H1 (cell line): ENCODE measurements at regions not wholly inside any gene's neighbourhood (a gene's known extent, or its start where the extent isn't known, plus 50 kb on each side); places are given as distances from the start of the nearest gene placed in this dataset.

Experiments
- CTCF ChIA-PET: fragments of 300-600 bp; sonication (Branson Sonifier 250); formaldehyde crosslinking; loops from one replicate; lab custom pipeline; 2021; ENCODE audit not compliant: partially characterized antibody; lab: Charles Lee
- POLR2A ChIA-PET: fragments of 300-600 bp; sonication (Branson Sonifier 250); formaldehyde crosslinking; loops from one replicate; lab custom pipeline; 2021; ENCODE audit warnings: inconsistent platforms; ENCODE audit not compliant: partially characterized antibody; lab: Charles Lee
- DNase-seq, 2 experiments: peaks; one replicate each; pipeline versions ENCODE4 v3.0.0 to v3.0.0-alpha.2; 2010 to 2022; ENCODE audit warnings: low spot score in 2 of 2, low read depth in 1 of 2, mixed read lengths in 1 of 2
- FAIRE-seq: peaks from 2 replicates; lab custom pipeline; 2011; peaks lifted over from hg19 to GRCh38; lab: Jason Lieb, UNC
- H2AFZ ChIP-seq: 2 replicates; pipeline ENCODE4 v1.8.1; 2012; ENCODE audit warnings: low read length, inconsistent platforms
- H2AK5ac ChIP-seq: 2 replicates; pipeline ENCODE4 v1.6.1; 2013; ENCODE audit warnings: low read depth, low read length
- H2BK120ac ChIP-seq: replicated peaks from 2 replicates; pipeline ENCODE3; 2013; ENCODE audit warnings: low read depth, low read length, inconsistent platforms
- H2BK12ac ChIP-seq: 2 replicates; pipeline ENCODE4 v1.6.1; 2013; ENCODE audit warnings: low read depth, low read length
- H2BK15ac ChIP-seq: 2 replicates; pipeline ENCODE4 v1.6.1; 2013; ENCODE audit warnings: low read length
- H2BK20ac ChIP-seq: 2 replicates; pipeline ENCODE4 v1.6.1; 2013; ENCODE audit warnings: low read length
- H2BK5ac ChIP-seq: 2 replicates; pipeline ENCODE4 v1.6.1; 2013; ENCODE audit warnings: low read depth, low read length
- H3K14ac ChIP-seq: 2 replicates; pipeline ENCODE4 v1.6.1; 2013; ENCODE audit warnings: inconsistent platforms; ENCODE audit not compliant: insufficient read length
- H3K18ac ChIP-seq: 2 replicates; pipeline ENCODE4 v1.6.1; 2013; ENCODE audit warnings: low read length; ENCODE audit errors: extremely low read depth
- H3K23ac ChIP-seq: 2 replicates; pipeline ENCODE4 v1.6.1; 2013; ENCODE audit warnings: inconsistent platforms; ENCODE audit not compliant: insufficient read length
- H3K23me2 ChIP-seq: 2 replicates; pipeline ENCODE4 v1.6.1; 2013; ENCODE audit warnings: low read depth, low read length
- H3K27ac ChIP-seq: 2 replicates; pipeline ENCODE4 v1.6.1; 2011; ENCODE audit warnings: low read depth, low read length, inconsistent platforms
- H3K27me3 ChIP-seq, 4 experiments: replicated peaks in 1 of 4; 1 replicate in 1 of 4; 2 replicates in 3 of 4; pipeline versions ENCODE4 v1.6.1 to v1.8.1; 2011 to 2013; ENCODE audit warnings: low read length in 3 of 4, mild to moderate bottlenecking in 3 of 4, inconsistent platforms in 2 of 4, mixed read lengths in 2 of 4, moderate library complexity in 1 of 4; ENCODE audit not compliant: control insufficient read depth in 3 of 4, insufficient read depth in 3 of 4; ENCODE audit errors: extremely low read depth in 1 of 4
- H3K36me3 ChIP-seq, 4 experiments: 2 replicates each; pipeline versions ENCODE4 v1.6.1 to v1.8.1; 2011 to 2013; ENCODE audit warnings: mild to moderate bottlenecking in 4 of 4, low read length in 3 of 4, moderate library complexity in 2 of 4, control low read depth in 1 of 4, inconsistent platforms in 1 of 4; ENCODE audit not compliant: insufficient read depth in 4 of 4, control insufficient read depth in 2 of 4
- H3K4ac ChIP-seq: replicated peaks from 2 replicates; pipeline ENCODE3; 2013; ENCODE audit warnings: low read length, low read depth, mixed read lengths, inconsistent platforms; ENCODE audit not compliant: insufficient read length
- H3K4me1 ChIP-seq, 4 experiments: replicated peaks in 1 of 4; 1 replicate in 1 of 4; 2 replicates in 3 of 4; pipeline versions ENCODE4 v1.6.1 to v1.8.1; 2011 to 2013; ENCODE audit warnings: low read length in 3 of 4, inconsistent platforms in 2 of 4, mixed read lengths in 1 of 4; ENCODE audit not compliant: insufficient read depth in 4 of 4, control insufficient read depth in 3 of 4
- H3K4me2 ChIP-seq, 2 experiments: 2 replicates each; pipeline versions ENCODE4 v1.6.1 to v1.8.1; 2011 to 2013; ENCODE audit warnings: low read depth in 2 of 2, low read length in 2 of 2, control low read depth in 1 of 2, inconsistent platforms in 1 of 2, mild to moderate bottlenecking in 1 of 2; ENCODE audit not compliant: insufficient read depth in 1 of 2
- H3K4me3 ChIP-seq, 4 experiments: fragments of 200-600, 300-600 bp in 1 of 4; sonication (generic), shearing (Covaris generic), sonication (Bioruptor Twin) in 1 of 4; 2 replicates each; pipeline versions ENCODE4 v1.5.1 to v1.8.1; 2011 to 2016; ENCODE audit warnings: low read length in 4 of 4, low read depth in 3 of 4, control low read depth in 2 of 4, inconsistent platforms in 2 of 4, mild to moderate bottlenecking in 2 of 4, mixed read lengths in 1 of 4, moderate library complexity in 1 of 4; ENCODE audit not compliant: insufficient read depth in 2 of 4; ENCODE audit errors: extremely low read depth in 1 of 4
- H3K56ac ChIP-seq: replicated peaks from 2 replicates; pipeline ENCODE3; 2013; ENCODE audit warnings: low read depth, mild to moderate bottlenecking, mixed read lengths, low read length, inconsistent platforms; ENCODE audit not compliant: insufficient read length
- H3K79me1 ChIP-seq: 2 replicates; pipeline ENCODE4 v1.6.1; 2013; ENCODE audit warnings: low read depth, low read length, control low read depth
- H3K79me2 ChIP-seq, 2 experiments: 2 replicates each; pipeline versions ENCODE4 v1.6.1 to v1.8.1; 2012 to 2013; ENCODE audit warnings: low read length in 2 of 2, mild to moderate bottlenecking in 2 of 2, inconsistent platforms in 1 of 2; ENCODE audit not compliant: insufficient read depth in 2 of 2, control insufficient read depth in 1 of 2
- H3K9ac ChIP-seq, 4 experiments: replicated peaks in 1 of 4; 1 replicate in 1 of 4; 2 replicates in 3 of 4; pipeline versions ENCODE4 v1.6.1 to v1.8.1; 2011 to 2013; ENCODE audit warnings: low read depth in 3 of 4, low read length in 3 of 4, control low read depth in 2 of 4, mild to moderate bottlenecking in 2 of 4, moderate library complexity in 2 of 4, inconsistent platforms in 1 of 4; ENCODE audit errors: extremely low read depth in 1 of 4
- H3K9me3 ChIP-seq, 2 experiments: 2 replicates each; pipeline versions ENCODE4 v1.6.1 to v1.8.1; 2012 to 2013; ENCODE audit warnings: mild to moderate bottlenecking in 2 of 2, moderate library complexity in 2 of 2, control low read depth in 1 of 2, inconsistent platforms in 1 of 2, low read depth in 1 of 2, low read length in 1 of 2, mixed read lengths in 1 of 2; ENCODE audit not compliant: insufficient read depth in 2 of 2
- H4K20me1 ChIP-seq, 2 experiments: replicated peaks in 1 of 2; 2 replicates each; pipeline versions ENCODE3 to v1.8.1; 2011 to 2013; ENCODE audit warnings: inconsistent platforms in 2 of 2, low read length in 2 of 2, mild to moderate bottlenecking in 1 of 2; ENCODE audit not compliant: insufficient read depth in 2 of 2, control insufficient read depth in 1 of 2
- H4K5ac ChIP-seq: 2 replicates; pipeline ENCODE4 v1.6.1; 2013; ENCODE audit warnings: low read length, low read depth, mixed read lengths, inconsistent platforms; ENCODE audit not compliant: insufficient read length
- H4K8ac ChIP-seq: 2 replicates; pipeline ENCODE4 v1.8.0; 2013; ENCODE audit warnings: mild to moderate bottlenecking, moderate library complexity, low read length, inconsistent platforms; ENCODE audit not compliant: insufficient read depth; ENCODE audit errors: extremely low read depth
- H4K91ac ChIP-seq: replicated peaks from 2 replicates; pipeline ENCODE3; 2013; ENCODE audit warnings: low read length, mixed read lengths, inconsistent platforms; ENCODE audit not compliant: insufficient read length
- BCL11A ChIP-seq, 2 experiments: IDR thresholded peaks; one replicate each; pipeline ENCODE4 v1.6.1; 2011; ENCODE audit warnings: low read depth in 2 of 2, low read length in 2 of 2, mild to moderate bottlenecking in 2 of 2
- TAF7 ChIP-seq: optimal IDR thresholded peaks from 2 replicates; pipeline ENCODE3; 2011; ENCODE audit warnings: low read depth, mild to moderate bottlenecking, inconsistent platforms, low read length, moderate library complexity, borderline replicate concordance
- WGBS, 2 experiments: shearing (Covaris generic) in 1 of 2; methylation state at CpG; one replicate each; pipeline versions ENCODE4 v1.1.6 to v1.1.7; 2013 to 2015; ENCODE audit warnings: low lambda C conversion rate in 2 of 2, mixed read lengths in 2 of 2, inconsistent platforms in 1 of 2, low coverage in 1 of 2, missing lambda C conversion rate in 1 of 2; ENCODE audit not compliant: insufficient replicate concordance in 2 of 2, insufficient coverage in 1 of 2, insufficient read length in 1 of 2; ENCODE audit errors: extremely low coverage in 1 of 2, missing lambda C conversion rate in 1 of 2; 5-methylcytosine and 5-hydroxymethylcytosine counted together

- Histone ChIP-seq H4K8ac (no peak overlapping the region), H3K4me1 (no peaks in the 10 kb centered on the region), H3K79me2 (no peaks in the 10 kb centered on the region), H4K91ac (no peak overlapping the region), H2BK20ac (no peak overlapping the region), H3K18ac (no peak overlapping the region), H3K14ac (no peak overlapping the region), H2AK5ac (no peak overlapping the region), H3K27me3 (no peaks in the 10 kb centered on the region), H3K56ac (no peak overlapping the region), H3K4me3 (no peak overlapping the region), H3K4me2 (no peak overlapping the region), H3K36me3 (no peaks in the 10 kb centered on the region), H2BK12ac (no peak overlapping the region), H2AFZ (no peak overlapping the region), H3K23ac (no peak overlapping the region), H2BK5ac (no peak overlapping the region), H4K5ac (no peak overlapping the region), H3K9ac (no peak overlapping the region), H3K9me3 (no peaks in the 10 kb centered on the region), H3K4ac (no peak overlapping the region), H2BK120ac (no peak overlapping the region), H3K79me1 (no peaks in the 10 kb centered on the region), H3K27ac (no peak overlapping the region), H3K23me2 (no peaks in the 10 kb centered on the region), H2BK15ac (no peak overlapping the region), H4K20me1 (no peaks in the 10 kb centered on the region)
- 89% methylated on average over 2 of the region's 2 CpGs; no CpG with 5 or more reads in 1 of the 2 experiments for WGBS, 2 experiments
- DNase-seq (no peak), FAIRE-seq (no peak)
- CTCF ChIA-PET = interaction anchor here (2.1 kb wide), 1 partner anchor 36 kb away, joined by 4 read pairs; no protein-coding TSS in a partner anchor
- POLR2A ChIA-PET = no interaction called here
- TF ChIP-seq BCL11A (IDR thresholded peaks at IDR 0.05; ENCODE audit: low read depth in 2 of 2, low read length in 2 of 2) = no peak
- no peak for TF ChIP-seq TAF7
Observed at GRCh38 chr11:42816471-42816870, 495.3 kb upstream of the API5 start.
